Nephron progenitor cell (in vitro differentiated cells): ENCODE measurements at regions not wholly inside any gene's neighbourhood (a gene's known extent, or its start where the extent isn't known, plus 50 kb on each side); places are given as distances from the start of the nearest gene placed in this dataset.

Experiments used
- DNase-seq: peaks from one replicate; pipeline ENCODE4 v3.0.0; 2021
- H3K27ac Mint-ChIP-seq: 2 replicates; pipeline ENCODE4 v1.8.0; 2021; ENCODE audit warnings: mild to moderate bottlenecking, moderate library complexity, mixed read lengths
- H3K27me3 Mint-ChIP-seq: 2 replicates; pipeline ENCODE4 v1.8.0; 2021; ENCODE audit warnings: mild to moderate bottlenecking, low read depth, mixed read lengths; ENCODE audit not compliant: poor library complexity
- H3K36me3 Mint-ChIP-seq: 2 replicates; pipeline ENCODE4 v1.8.0; 2021; ENCODE audit warnings: low read depth, mixed read lengths
- H3K4me1 Mint-ChIP-seq: 2 replicates; pipeline ENCODE4 v1.8.0; 2021; ENCODE audit warnings: mixed read lengths
- H3K4me3 Mint-ChIP-seq: 2 replicates; pipeline ENCODE4 v1.8.0; 2021; ENCODE audit warnings: mild to moderate bottlenecking, moderate library complexity, mixed read lengths
- H3K9me3 Mint-ChIP-seq: 2 replicates; pipeline ENCODE4 v1.8.0; 2021; ENCODE audit warnings: mild to moderate bottlenecking, moderate library complexity, mixed read lengths
- TF ChIP-seq, protein P1 (sequence below): fragments of 200-600 bp; sonication (generic); IDR thresholded peaks from 2 replicates; pipeline ENCODE4 v1.5.0; 2021; ENCODE audit warnings: antibody characterized with exemption

GRCh38 chr17:70654706-70655105 lies 485.4 kb downstream of the KCNJ2 start:
- H3K9me3 Mint-ChIP-seq, result no peaks in the 10 kb centered on the region

GRCh38 chr17:70655176-70655958 lies 486.0 kb downstream of the KCNJ2 start:
- peaks cover 10% of the 10 kb centered on the region for H3K4me1 Mint-ChIP-seq
- TF ChIP-seq, protein P1, sequence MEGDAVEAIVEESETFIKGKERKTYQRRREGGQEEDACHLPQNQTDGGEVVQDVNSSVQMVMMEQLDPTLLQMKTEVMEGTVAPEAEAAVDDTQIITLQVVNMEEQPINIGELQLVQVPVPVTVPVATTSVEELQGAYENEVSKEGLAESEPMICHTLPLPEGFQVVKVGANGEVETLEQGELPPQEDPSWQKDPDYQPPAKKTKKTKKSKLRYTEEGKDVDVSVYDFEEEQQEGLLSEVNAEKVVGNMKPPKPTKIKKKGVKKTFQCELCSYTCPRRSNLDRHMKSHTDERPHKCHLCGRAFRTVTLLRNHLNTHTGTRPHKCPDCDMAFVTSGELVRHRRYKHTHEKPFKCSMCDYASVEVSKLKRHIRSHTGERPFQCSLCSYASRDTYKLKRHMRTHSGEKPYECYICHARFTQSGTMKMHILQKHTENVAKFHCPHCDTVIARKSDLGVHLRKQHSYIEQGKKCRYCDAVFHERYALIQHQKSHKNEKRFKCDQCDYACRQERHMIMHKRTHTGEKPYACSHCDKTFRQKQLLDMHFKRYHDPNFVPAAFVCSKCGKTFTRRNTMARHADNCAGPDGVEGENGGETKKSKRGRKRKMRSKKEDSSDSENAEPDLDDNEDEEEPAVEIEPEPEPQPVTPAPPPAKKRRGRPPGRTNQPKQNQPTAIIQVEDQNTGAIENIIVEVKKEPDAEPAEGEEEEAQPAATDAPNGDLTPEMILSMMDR, result no peak
- H3K36me3 Mint-ChIP-seq, result no peaks in the 10 kb centered on the region
- no peak for DNase-seq
- H3K27ac Mint-ChIP-seq, result no peak overlapping the region
- H3K9me3 Mint-ChIP-seq, result no peaks in the 10 kb centered on the region
- no peak overlapping the region for H3K4me3 Mint-ChIP-seq
- H3K27me3 Mint-ChIP-seq, result no peaks in the 10 kb centered on the region

More at GRCh38 chr17:70654706-70655105, 485.4 kb downstream of the KCNJ2 start:
- Mint-ChIP-seq H3K4me1 (peaks cover 10% of the 10 kb centered on the region), H3K4me3 (no peak overlapping the region), H3K27ac (no peak overlapping the region), H3K27me3 (no peaks in the 10 kb centered on the region), H3K36me3 (no peaks in the 10 kb centered on the region)
- TF ChIP-seq, protein P1, result no peak
- DNase-seq, result no peak

- DNase-seq, result no peak
- Mint-ChIP-seq H3K27me3 (no peaks in the 10 kb centered on the region), H3K9me3 (no peaks in the 10 kb centered on the region), H3K4me1 (peaks cover 10% of the 10 kb centered on the region), H3K27ac (no peak overlapping the region), H3K4me3 (no peak overlapping the region), H3K36me3 (no peaks in the 10 kb centered on the region)
- TF ChIP-seq, protein P1, result no peak
Measured at GRCh38 chr17:70658317-70658716, 489.0 kb downstream of the KCNJ2 start.

DNA sequence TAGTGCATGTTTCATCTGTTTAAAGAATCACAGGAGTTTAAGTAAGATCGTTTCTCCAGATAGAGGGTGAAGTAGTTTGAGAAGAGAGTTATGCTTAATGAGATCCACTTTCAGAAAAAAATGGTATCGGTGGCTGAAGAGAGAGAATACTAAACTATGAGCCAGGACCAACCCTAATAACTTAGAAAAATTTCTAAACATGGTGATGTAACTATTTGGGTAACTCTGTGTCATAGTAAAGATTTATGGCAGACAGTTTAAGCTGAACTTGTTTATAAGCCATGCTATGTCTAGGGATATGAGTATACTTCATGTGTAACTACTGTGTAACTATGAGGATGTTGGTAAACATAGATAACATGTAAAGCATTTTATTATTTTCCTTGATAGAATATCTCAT lies 489.5 kb downstream of the KCNJ2 start:
- Mint-ChIP-seq H3K27me3 (no peaks in the 10 kb centered on the region), H3K36me3 (no peaks in the 10 kb centered on the region), H3K9me3 (no peaks in the 10 kb centered on the region), H3K4me3 (no peak overlapping the region), H3K4me1 (peaks cover 10% of the 10 kb centered on the region), H3K27ac (no peak overlapping the region)
- TF ChIP-seq, protein P1, result no peak
- DNase-seq, result no peak

DNA sequence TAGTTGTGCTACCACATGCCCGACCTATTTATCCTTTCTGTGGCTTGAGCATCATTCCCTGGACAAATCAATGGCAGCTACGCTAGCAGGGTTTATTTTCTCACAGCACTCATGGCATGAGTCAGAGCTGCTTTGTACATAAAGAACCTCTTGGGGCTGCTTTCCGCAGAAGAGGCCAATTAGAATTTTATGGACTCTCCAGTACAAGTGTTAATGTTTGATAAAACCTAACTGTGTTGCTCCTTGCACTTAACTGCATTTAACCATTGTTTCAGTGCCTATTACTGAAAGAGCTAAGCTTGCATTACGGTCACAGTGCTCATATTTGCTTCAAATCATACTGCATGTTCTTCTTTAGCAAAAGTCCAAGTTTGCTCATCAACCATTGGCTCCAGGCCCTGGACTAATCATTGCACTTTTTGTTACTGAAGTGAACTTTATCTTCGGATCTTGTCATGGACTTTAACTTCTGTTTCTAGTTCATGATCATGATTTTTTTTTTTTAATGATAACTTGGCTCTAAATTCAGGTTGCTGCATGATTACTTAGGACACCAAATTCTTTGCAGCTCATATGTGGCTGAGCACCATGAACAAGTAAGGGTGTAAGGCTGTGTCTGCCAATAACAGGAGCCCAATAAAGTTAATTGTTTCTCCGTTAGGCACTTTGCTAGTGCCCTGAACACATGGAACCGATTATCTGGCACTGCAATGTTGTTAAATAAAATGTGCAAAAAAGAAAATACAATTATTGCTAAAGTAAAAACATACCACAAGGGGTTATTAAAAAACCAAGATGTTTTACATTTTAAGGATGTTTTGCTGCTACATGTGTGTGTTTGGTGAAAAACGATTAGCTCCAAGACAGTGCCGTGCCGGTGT lies 492.2 kb downstream of the KCNJ2 start:
- DNase-seq, result no peak
- H3K36me3 Mint-ChIP-seq, result no peaks in the 10 kb centered on the region
- H3K9me3 Mint-ChIP-seq, result no peaks in the 10 kb centered on the region
- TF ChIP-seq, protein P1, result no peak
- H3K4me3 Mint-ChIP-seq, result no peak overlapping the region
- H3K4me1 Mint-ChIP-seq, result peaks cover 10% of the 10 kb centered on the region
- H3K27me3 Mint-ChIP-seq, result no peaks in the 10 kb centered on the region
- no peak overlapping the region for H3K27ac Mint-ChIP-seq
